GM23338 (cell line): ENCODE measurements at regions not wholly inside any gene's neighbourhood (a gene's known extent, or its start where the extent isn't known, plus 50 kb on each side); places are given as distances from the start of the nearest gene placed in this dataset.

Experiments used
- ATAC-seq: fragments of 200-7000 bp; cut with Tn5 transposase; 3 replicates; pipeline ENCODE4 v1.9.1; 2020
- DNase-seq: peaks from one replicate; pipeline ENCODE4 v3.0.0-alpha.2; 2015; ENCODE audit warnings: low spot score
- H2AFZ ChIP-seq: fragments of 200-600 bp; sonication (generic); 2 replicates; pipeline ENCODE4 v1.8.0; 2016; ENCODE audit warnings: antibody characterized with exemption, mild to moderate bottlenecking, moderate library complexity
- H3F3A ChIP-seq: fragments of 200-600 bp; sonication (generic); replicated peaks from 2 replicates; pipeline ENCODE4 v1.8.0; 2017; ENCODE audit warnings: antibody characterized with exemption, mixed run types, low read depth
- H3K27ac ChIP-seq: fragments of 200-600 bp; sonication (generic); 2 replicates; pipeline ENCODE4 v1.6.1; 2016; ENCODE audit warnings: low read depth
- H3K27me3 ChIP-seq: fragments of 200-600 bp; sonication (generic); 2 replicates; pipeline ENCODE4 v1.8.0; 2016; ENCODE audit warnings: mild to moderate bottlenecking, mixed run types, moderate library complexity; ENCODE audit not compliant: insufficient read depth
- H3K36me3 ChIP-seq: fragments of 200-600 bp; sonication (generic); 2 replicates; pipeline ENCODE4 v1.8.0; 2016; ENCODE audit warnings: mild to moderate bottlenecking; ENCODE audit not compliant: insufficient read depth
- H3K4me1 ChIP-seq: fragments of 200-600 bp; sonication (generic); 2 replicates; pipeline ENCODE4 v1.8.0; 2016; ENCODE audit warnings: mild to moderate bottlenecking, moderate library complexity; ENCODE audit not compliant: insufficient read depth
- H3K4me2 ChIP-seq: fragments of 200-600 bp; sonication (generic); 2 replicates; pipeline ENCODE4 v1.7.1; 2017; ENCODE audit warnings: mixed run types
- H3K4me3 ChIP-seq: fragments of 200-600 bp; sonication (generic); 2 replicates; pipeline ENCODE4 v1.6.1; 2016; ENCODE audit warnings: mixed run types
- H3K79me2 ChIP-seq: fragments of 200-600 bp; sonication (generic); replicated peaks from 2 replicates; pipeline ENCODE4 v1.8.0; 2017; ENCODE audit warnings: mild to moderate bottlenecking; ENCODE audit not compliant: insufficient read depth
- H3K9me2 ChIP-seq: fragments of 200-600 bp; sonication (generic); 2 replicates; pipeline ENCODE4 v1.8.0; 2017; ENCODE audit not compliant: insufficient read depth
- H4K20me1 ChIP-seq: fragments of 200-600 bp; sonication (generic); replicated peaks from 2 replicates; pipeline ENCODE4 v1.8.0; 2017; ENCODE audit warnings: mild to moderate bottlenecking; ENCODE audit not compliant: insufficient read depth
- H3K27ac Mint-ChIP-seq: 2 replicates; pipeline ENCODE4 v1.8.0; 2020; ENCODE audit warnings: inconsistent platforms, mild to moderate bottlenecking, moderate library complexity, mixed read lengths
- H3K27me3 Mint-ChIP-seq: 3 replicates; pipeline ENCODE4 v1.8.0; 2022; ENCODE audit warnings: low read depth, mild to moderate bottlenecking, moderate library complexity, mixed read lengths, inconsistent platforms; ENCODE audit not compliant: insufficient read depth, poor library complexity
- H3K36me3 Mint-ChIP-seq: 3 replicates; pipeline ENCODE4 v1.8.0; 2021; ENCODE audit warnings: low read depth, mild to moderate bottlenecking, inconsistent platforms, moderate library complexity, mixed read lengths
- H3K4me1 Mint-ChIP-seq: 3 replicates; pipeline ENCODE4 v1.8.0; 2020; ENCODE audit warnings: mild to moderate bottlenecking, inconsistent platforms, mixed read lengths
- H3K4me3 Mint-ChIP-seq: 3 replicates; pipeline ENCODE4 v1.8.0; 2021; ENCODE audit warnings: moderate library complexity, mild to moderate bottlenecking, inconsistent platforms, mixed read lengths
- H3K9me3 Mint-ChIP-seq: 3 replicates; pipeline ENCODE4 v1.8.0; 2020; ENCODE audit warnings: moderate library complexity, mild to moderate bottlenecking, inconsistent platforms, mixed read lengths
- CREB1 ChIP-seq: fragments of 250-450 bp; sonication (Bioruptor Pico); IDR thresholded peaks from 2 replicates; pipeline ENCODE4 v1.5.0; 2020; ENCODE audit warnings: low read depth, mild to moderate bottlenecking, moderate library complexity
- EZH2phosphoT487 ChIP-seq: fragments of 200-600 bp; sonication (generic); IDR thresholded peaks from one replicate; pipeline ENCODE4 v1.8.1; 2018; ENCODE audit warnings: antibody characterized with exemption; ENCODE audit not compliant: unreplicated experiment
- JUNB ChIP-seq: IDR thresholded peaks from one replicate; pipeline ENCODE4 v1.6.1; 2016; ENCODE audit warnings: antibody characterized with exemption; ENCODE audit not compliant: unreplicated experiment
- NANOG ChIP-seq: IDR thresholded peaks from 2 replicates; pipeline ENCODE4 v1.6.1; 2016; ENCODE audit warnings: antibody characterized with exemption, borderline replicate concordance
- POLR2AphosphoS5 ChIP-seq: IDR thresholded peaks from 2 replicates; pipeline ENCODE4 v1.6.1; 2016; ENCODE audit warnings: antibody characterized with exemption, low read depth
- STAT1 ChIP-seq: IDR thresholded peaks from one replicate; pipeline ENCODE4 v1.6.1; 2016; ENCODE audit warnings: antibody characterized with exemption; ENCODE audit not compliant: unreplicated experiment
- ZNF114 ChIP-seq: fragments of 250-450 bp; sonication (Bioruptor Pico); IDR thresholded peaks from 2 replicates; pipeline ENCODE4 v1.5.0; 2020; ENCODE audit warnings: mild to moderate bottlenecking, moderate library complexity
- ZNF331 ChIP-seq: fragments of 250-450 bp; sonication (Bioruptor Pico); IDR thresholded peaks from 2 replicates; pipeline ENCODE4 v1.5.0; 2020; ENCODE audit warnings: low read depth, mild to moderate bottlenecking, moderate library complexity
- TF ChIP-seq, protein P1 (sequence below), 2 experiments: fragments of 200-600 bp in 1 of 2; sonication (generic) in 1 of 2; conservative IDR thresholded peaks; 2 replicates each; pipeline versions ENCODE4 v1.5.1 to v1.6.1; 2016 to 2017; ENCODE audit warnings: antibody characterized with exemption in 2 of 2, low read depth in 2 of 2, mild to moderate bottlenecking in 2 of 2, moderate library complexity in 1 of 2
- TF ChIP-seq, protein P2 (sequence below): IDR thresholded peaks from one replicate; pipeline ENCODE4 v1.6.1; 2018; ENCODE audit warnings: antibody characterized with exemption; ENCODE audit not compliant: unreplicated experiment
- TF ChIP-seq, protein P3 (sequence below): fragments of 250-450 bp; sonication (Bioruptor Pico); IDR thresholded peaks from 2 replicates; pipeline ENCODE4 v1.5.0; 2020; ENCODE audit warnings: mild to moderate bottlenecking, moderate library complexity

GRCh38 chrX:12010436-12010835 is 127.8 kb upstream of the FRMPD4 start (continued):
- TF ChIP-seq, protein P1, sequence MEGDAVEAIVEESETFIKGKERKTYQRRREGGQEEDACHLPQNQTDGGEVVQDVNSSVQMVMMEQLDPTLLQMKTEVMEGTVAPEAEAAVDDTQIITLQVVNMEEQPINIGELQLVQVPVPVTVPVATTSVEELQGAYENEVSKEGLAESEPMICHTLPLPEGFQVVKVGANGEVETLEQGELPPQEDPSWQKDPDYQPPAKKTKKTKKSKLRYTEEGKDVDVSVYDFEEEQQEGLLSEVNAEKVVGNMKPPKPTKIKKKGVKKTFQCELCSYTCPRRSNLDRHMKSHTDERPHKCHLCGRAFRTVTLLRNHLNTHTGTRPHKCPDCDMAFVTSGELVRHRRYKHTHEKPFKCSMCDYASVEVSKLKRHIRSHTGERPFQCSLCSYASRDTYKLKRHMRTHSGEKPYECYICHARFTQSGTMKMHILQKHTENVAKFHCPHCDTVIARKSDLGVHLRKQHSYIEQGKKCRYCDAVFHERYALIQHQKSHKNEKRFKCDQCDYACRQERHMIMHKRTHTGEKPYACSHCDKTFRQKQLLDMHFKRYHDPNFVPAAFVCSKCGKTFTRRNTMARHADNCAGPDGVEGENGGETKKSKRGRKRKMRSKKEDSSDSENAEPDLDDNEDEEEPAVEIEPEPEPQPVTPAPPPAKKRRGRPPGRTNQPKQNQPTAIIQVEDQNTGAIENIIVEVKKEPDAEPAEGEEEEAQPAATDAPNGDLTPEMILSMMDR (conservative IDR thresholded peaks at IDR 0.05; ENCODE audit: low read depth in 2 of 2): no peak
- TF ChIP-seq CREB1 (CRISPR knock-in tag) (no peak), EZH2phosphoT487 (no peak), ZNF331 (no peak), POLR2AphosphoS5 (no peak)
- TF ChIP-seq, protein P2, sequence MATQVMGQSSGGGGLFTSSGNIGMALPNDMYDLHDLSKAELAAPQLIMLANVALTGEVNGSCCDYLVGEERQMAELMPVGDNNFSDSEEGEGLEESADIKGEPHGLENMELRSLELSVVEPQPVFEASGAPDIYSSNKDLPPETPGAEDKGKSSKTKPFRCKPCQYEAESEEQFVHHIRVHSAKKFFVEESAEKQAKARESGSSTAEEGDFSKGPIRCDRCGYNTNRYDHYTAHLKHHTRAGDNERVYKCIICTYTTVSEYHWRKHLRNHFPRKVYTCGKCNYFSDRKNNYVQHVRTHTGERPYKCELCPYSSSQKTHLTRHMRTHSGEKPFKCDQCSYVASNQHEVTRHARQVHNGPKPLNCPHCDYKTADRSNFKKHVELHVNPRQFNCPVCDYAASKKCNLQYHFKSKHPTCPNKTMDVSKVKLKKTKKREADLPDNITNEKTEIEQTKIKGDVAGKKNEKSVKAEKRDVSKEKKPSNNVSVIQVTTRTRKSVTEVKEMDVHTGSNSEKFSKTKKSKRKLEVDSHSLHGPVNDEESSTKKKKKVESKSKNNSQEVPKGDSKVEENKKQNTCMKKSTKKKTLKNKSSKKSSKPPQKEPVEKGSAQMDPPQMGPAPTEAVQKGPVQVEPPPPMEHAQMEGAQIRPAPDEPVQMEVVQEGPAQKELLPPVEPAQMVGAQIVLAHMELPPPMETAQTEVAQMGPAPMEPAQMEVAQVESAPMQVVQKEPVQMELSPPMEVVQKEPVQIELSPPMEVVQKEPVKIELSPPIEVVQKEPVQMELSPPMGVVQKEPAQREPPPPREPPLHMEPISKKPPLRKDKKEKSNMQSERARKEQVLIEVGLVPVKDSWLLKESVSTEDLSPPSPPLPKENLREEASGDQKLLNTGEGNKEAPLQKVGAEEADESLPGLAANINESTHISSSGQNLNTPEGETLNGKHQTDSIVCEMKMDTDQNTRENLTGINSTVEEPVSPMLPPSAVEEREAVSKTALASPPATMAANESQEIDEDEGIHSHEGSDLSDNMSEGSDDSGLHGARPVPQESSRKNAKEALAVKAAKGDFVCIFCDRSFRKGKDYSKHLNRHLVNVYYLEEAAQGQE: no peak

- H3F3A ChIP-seq: no peaks in the 10 kb centered on the region
- ATAC-seq: no peak
- H3K4me3 Mint-ChIP-seq: no peak overlapping the region
These were observed 127.2 kb upstream of the FRMPD4 start for GRCh38 chrX:12011075-12011474.

More at GRCh38 chrX:12011075-12011474, 127.2 kb upstream of the FRMPD4 start:
- Histone ChIP-seq H3K9me2 (no peaks in the 10 kb centered on the region), H3K36me3 (no peaks in the 10 kb centered on the region), H3K4me2 (no peak overlapping the region), H3K79me2 (no peaks in the 10 kb centered on the region), H3K4me1 (no peaks in the 10 kb centered on the region), H2AFZ (no peak overlapping the region), H3K27ac (no peak overlapping the region), H4K20me1 (no peaks in the 10 kb centered on the region), H3K4me3 (no peak overlapping the region), H3K27me3 (no peaks in the 10 kb centered on the region)
- Mint-ChIP-seq H3K27me3 (no peaks in the 10 kb centered on the region), H3K4me1 (no peaks in the 10 kb centered on the region), H3K36me3 (no peaks in the 10 kb centered on the region), H3K9me3 (no peaks in the 10 kb centered on the region; the same call in 2 of the 3 replicates), H3K27ac (no peak overlapping the region)
- TF ChIP-seq CREB1 (CRISPR knock-in tag) (no peak), NANOG (no peak), ZNF114 (no peak), POLR2AphosphoS5 (no peak), JUNB (no peak), ZNF331 (no peak), EZH2phosphoT487 (no peak), STAT1 (no peak)
- TF ChIP-seq, protein P1 (conservative IDR thresholded peaks at IDR 0.05; ENCODE audit: low read depth in 2 of 2): no peak
- TF ChIP-seq, protein P3, sequence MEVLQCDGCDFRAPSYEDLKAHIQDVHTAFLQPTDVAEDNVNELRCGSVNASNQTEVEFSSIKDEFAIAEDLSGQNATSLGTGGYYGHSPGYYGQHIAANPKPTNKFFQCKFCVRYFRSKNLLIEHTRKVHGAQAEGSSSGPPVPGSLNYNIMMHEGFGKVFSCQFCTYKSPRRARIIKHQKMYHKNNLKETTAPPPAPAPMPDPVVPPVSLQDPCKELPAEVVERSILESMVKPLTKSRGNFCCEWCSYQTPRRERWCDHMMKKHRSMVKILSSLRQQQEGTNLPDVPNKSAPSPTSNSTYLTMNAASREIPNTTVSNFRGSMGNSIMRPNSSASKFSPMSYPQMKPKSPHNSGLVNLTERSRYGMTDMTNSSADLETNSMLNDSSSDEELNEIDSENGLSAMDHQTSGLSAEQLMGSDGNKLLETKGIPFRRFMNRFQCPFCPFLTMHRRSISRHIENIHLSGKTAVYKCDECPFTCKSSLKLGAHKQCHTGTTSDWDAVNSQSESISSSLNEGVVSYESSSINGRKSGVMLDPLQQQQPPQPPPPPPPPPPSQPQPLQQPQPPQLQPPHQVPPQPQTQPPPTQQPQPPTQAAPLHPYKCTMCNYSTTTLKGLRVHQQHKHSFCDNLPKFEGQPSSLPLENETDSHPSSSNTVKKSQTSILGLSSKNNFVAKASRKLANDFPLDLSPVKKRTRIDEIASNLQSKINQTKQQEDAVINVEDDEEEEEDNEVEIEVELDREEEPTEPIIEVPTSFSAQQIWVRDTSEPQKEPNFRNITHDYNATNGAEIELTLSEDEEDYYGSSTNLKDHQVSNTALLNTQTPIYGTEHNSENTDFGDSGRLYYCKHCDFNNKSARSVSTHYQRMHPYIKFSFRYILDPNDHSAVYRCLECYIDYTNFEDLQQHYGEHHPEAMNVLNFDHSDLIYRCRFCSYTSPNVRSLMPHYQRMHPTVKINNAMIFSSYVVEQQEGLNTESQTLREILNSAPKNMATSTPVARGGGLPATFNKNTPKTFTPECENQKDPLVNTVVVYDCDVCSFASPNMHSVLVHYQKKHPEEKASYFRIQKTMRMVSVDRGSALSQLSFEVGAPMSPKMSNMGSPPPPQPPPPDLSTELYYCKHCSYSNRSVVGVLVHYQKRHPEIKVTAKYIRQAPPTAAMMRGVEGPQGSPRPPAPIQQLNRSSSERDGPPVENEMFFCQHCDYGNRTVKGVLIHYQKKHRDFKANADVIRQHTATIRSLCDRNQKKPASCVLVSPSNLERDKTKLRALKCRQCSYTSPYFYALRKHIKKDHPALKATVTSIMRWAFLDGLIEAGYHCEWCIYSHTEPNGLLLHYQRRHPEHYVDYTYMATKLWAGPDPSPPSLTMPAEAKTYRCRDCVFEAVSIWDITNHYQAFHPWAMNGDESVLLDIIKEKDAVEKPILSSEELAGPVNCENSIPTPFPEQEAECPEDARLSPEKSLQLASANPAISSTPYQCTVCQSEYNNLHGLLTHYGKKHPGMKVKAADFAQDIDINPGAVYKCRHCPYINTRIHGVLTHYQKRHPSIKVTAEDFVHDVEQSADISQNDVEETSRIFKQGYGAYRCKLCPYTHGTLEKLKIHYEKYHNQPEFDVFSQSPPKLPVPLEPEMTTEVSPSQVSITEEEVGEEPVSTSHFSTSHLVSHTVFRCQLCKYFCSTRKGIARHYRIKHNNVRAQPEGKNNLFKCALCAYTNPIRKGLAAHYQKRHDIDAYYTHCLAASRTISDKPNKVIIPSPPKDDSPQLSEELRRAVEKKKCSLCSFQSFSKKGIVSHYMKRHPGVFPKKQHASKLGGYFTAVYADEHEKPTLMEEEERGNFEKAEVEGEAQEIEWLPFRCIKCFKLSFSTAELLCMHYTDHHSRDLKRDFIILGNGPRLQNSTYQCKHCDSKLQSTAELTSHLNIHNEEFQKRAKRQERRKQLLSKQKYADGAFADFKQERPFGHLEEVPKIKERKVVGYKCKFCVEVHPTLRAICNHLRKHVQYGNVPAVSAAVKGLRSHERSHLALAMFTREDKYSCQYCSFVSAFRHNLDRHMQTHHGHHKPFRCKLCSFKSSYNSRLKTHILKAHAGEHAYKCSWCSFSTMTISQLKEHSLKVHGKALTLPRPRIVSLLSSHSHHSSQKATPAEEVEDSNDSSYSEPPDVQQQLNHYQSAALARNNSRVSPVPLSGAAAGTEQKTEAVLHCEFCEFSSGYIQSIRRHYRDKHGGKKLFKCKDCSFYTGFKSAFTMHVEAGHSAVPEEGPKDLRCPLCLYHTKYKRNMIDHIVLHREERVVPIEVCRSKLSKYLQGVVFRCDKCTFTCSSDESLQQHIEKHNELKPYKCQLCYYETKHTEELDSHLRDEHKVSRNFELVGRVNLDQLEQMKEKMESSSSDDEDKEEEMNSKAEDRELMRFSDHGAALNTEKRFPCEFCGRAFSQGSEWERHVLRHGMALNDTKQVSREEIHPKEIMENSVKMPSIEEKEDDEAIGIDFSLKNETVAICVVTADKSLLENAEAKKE: no peak
- DNase-seq: no peak
